Activated naive CD4-positive, alpha-beta T cell treated with anti-CD3 and anti-CD28 coated beads, Interleukin-2, amount 50 U/mL, for 72 hours (primary cell): ENCODE measurements at regions not wholly inside any gene's neighbourhood (a gene's known extent, or its start where the extent isn't known, plus 50 kb on each side); places are given as distances from the start of the nearest gene placed in this dataset.
"Not testable (repeated sequence)": the region's sequence is repeated elsewhere in the genome, so short reads cannot be mapped to it uniquely, and the experiment has no call there.

Experiments used
- ATAC-seq, 2 donors: fragments of 150-1000 bp; cut with Tn5 transposase; 2 replicates each; pipeline ENCODE4 v1.10.0; 2021; ENCODE audit warnings: mild to moderate bottlenecking in 2 of 2, moderate library complexity in 2 of 2
- DNase-seq, 2 donors: peaks; one replicate each; pipeline ENCODE4 v3.0.0; 2021 to 2022; ENCODE audit warnings: low spot score in 2 of 2
- H3K27ac Mint-ChIP-seq, 2 donors: one replicate each; pipeline ENCODE4 v1.8.0; 2022; ENCODE audit warnings: mild to moderate bottlenecking in 2 of 2, mixed read lengths in 2 of 2
- H3K36me3 Mint-ChIP-seq, 2 donors: one replicate each; pipeline ENCODE4 v1.8.0; 2022; ENCODE audit warnings: mixed read lengths in 2 of 2
- H3K9me3 Mint-ChIP-seq, 2 donors: one replicate each; pipeline ENCODE4 v1.8.0; 2022; ENCODE audit warnings: mixed read lengths in 2 of 2

- H3K9me3 Mint-ChIP-seq: peaks cover 16 to 23% of the 10 kb centered on the region in 2 donors
- no peaks in the 10 kb centered on the region for H3K36me3 Mint-ChIP-seq
- ATAC-seq (no peak), DNase-seq (no peak)
- no peak overlapping the region for H3K27ac Mint-ChIP-seq
Observed at GRCh38 chr3:160088492-160089137, 100.0 kb downstream of the IL12A start.

DNA sequence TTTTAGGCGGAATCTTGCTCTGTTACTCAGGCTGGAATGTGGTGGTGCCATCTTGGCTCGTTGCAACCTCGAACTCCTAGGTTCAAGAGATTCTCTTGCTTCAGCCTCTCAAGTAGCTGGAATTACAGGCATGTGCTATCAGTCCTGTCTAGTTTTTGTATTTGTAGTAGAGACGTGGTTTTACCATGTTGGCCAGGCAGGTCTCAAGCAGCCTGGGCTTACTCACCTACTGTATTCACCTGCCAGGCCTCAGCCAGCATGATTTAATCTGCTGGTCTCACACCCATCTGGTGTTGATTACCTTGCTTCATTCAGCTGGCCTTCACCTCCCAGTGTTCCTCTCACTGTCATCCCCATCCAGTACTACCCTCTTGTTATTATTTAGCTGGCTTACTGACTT is 102.0 kb downstream of the IL12A start:
- Mint-ChIP-seq H3K27ac (no peak overlapping the region), H3K9me3 (peaks cover 13 to 23% of the 10 kb centered on the region in 2 donors), H3K36me3 (no peaks in the 10 kb centered on the region)
- ATAC-seq: no peak
- no peak for DNase-seq

GRCh38 chr3:160091441-160091840 is 102.8 kb downstream of the IL12A start:
- DNase-seq (no peak), ATAC-seq (no peak)
- Mint-ChIP-seq H3K9me3 (peaks cover 11 to 21% of the 10 kb centered on the region in 2 donors), H3K36me3 (no peaks in the 10 kb centered on the region), H3K27ac (no peak overlapping the region)

- Mint-ChIP-seq H3K9me3 (peaks cover 7 to 15% of the 10 kb centered on the region in 2 donors), H3K36me3 (no peaks in the 10 kb centered on the region)
Observed at GRCh38 chr3:160092760-160093159, 104.1 kb downstream of the IL12A start.

GRCh38 chr3:160094562-160094961 is 105.9 kb downstream of the IL12A start:
- DNase-seq (no peak), ATAC-seq (no peak)
- Mint-ChIP-seq H3K27ac (no peak overlapping the region), H3K9me3 (peaks cover 0 to under 1% of the 10 kb centered on the region in 2 donors), H3K36me3 (no peaks in the 10 kb centered on the region)

More at GRCh38 chr3:160092760-160093159, 104.1 kb downstream of the IL12A start:
- no peak overlapping the region for H3K27ac Mint-ChIP-seq
- ATAC-seq: no peak
- no peak for DNase-seq

- Mint-ChIP-seq H3K27ac (no peak overlapping the region), H3K36me3 (no peaks in the 10 kb centered on the region), H3K9me3 (no peaks in the 10 kb centered on the region)
- DNase-seq: no peak
- ATAC-seq: no peak
Observed at GRCh38 chr3:160097478-160097877, 108.8 kb downstream of the IL12A start.

- Mint-ChIP-seq H3K27ac (no peak overlapping the region), H3K9me3 (no peaks in the 10 kb centered on the region), H3K36me3 (no peaks in the 10 kb centered on the region)
- ATAC-seq: no peak
- no peak for DNase-seq
Observed at GRCh38 chr3:160098261-160098908, 109.8 kb downstream of the IL12A start.

- no peak overlapping the region for H3K27ac Mint-ChIP-seq
- no peaks in the 10 kb centered on the region for H3K9me3 Mint-ChIP-seq
- no peak for DNase-seq
- no peaks in the 10 kb centered on the region for H3K36me3 Mint-ChIP-seq
- no peak for ATAC-seq
Observed at GRCh38 chr3:160098926-160099626, 110.4 kb downstream of the IL12A start.

GRCh38 chr3:160099834-160100233 is 111.2 kb downstream of the IL12A start:
- H3K27ac Mint-ChIP-seq: no peak overlapping the region
- no peaks in the 10 kb centered on the region for H3K36me3 Mint-ChIP-seq
- DNase-seq (no peak), ATAC-seq (no peak)
- no peaks in the 10 kb centered on the region for H3K9me3 Mint-ChIP-seq

GRCh38 chr3:160100610-160101009 is 112.0 kb downstream of the IL12A start:
- H3K9me3 Mint-ChIP-seq: no peaks in the 10 kb centered on the region
- H3K36me3 Mint-ChIP-seq: no peaks in the 10 kb centered on the region
- ATAC-seq (no peak), DNase-seq (no peak)
- H3K27ac Mint-ChIP-seq: no peak overlapping the region

DNA sequence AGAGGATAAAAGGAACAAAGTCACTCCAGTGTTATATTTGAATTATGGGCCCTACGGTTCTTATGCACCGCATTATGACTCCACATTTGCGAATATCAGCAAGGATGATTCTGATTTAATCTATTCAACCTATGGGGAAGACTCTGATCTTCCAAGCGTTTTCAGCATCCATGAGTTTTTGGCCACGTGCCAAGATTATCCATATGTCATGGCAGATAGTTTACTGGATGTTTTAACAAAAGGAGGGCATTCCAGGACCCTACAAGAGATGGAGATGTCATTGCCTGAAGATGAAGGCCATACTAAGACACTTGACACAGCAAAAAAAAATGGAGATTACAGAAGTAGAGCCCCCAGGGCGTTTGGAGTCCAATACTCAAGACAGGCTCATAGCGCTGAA is 113.4 kb downstream of the IL12A start:
- H3K36me3 Mint-ChIP-seq, DNase-seq, H3K9me3 Mint-ChIP-seq, H3K27ac Mint-ChIP-seq, ATAC-seq: not testable (repeated sequence)

GRCh38 chr3:160103397-160103796 is 114.8 kb downstream of the IL12A start:
- no peaks in the 10 kb centered on the region for H3K36me3 Mint-ChIP-seq
- H3K27ac Mint-ChIP-seq: no peak overlapping the region
- no peaks in the 10 kb centered on the region for H3K9me3 Mint-ChIP-seq
- no peak for ATAC-seq
- DNase-seq: no peak

GRCh38 chr3:160105907-160106584 is 117.4 kb downstream of the IL12A start:
- no peak for DNase-seq
- Mint-ChIP-seq H3K9me3 (no peaks in the 10 kb centered on the region), H3K27ac (no peak overlapping the region), H3K36me3 (no peaks in the 10 kb centered on the region)
- no peak for ATAC-seq

- DNase-seq: no peak
- no peak for ATAC-seq
- no peaks in the 10 kb centered on the region for H3K36me3 Mint-ChIP-seq
- no peak overlapping the region for H3K27ac Mint-ChIP-seq
- H3K9me3 Mint-ChIP-seq: no peaks in the 10 kb centered on the region
Observed at GRCh38 chr3:160106905-160107861, 118.0 kb upstream of the C3orf80 start.

GRCh38 chr3:160108362-160108761 is 116.9 kb upstream of the C3orf80 start:
- H3K9me3 Mint-ChIP-seq: no peaks in the 10 kb centered on the region
- DNase-seq: no peak
- H3K36me3 Mint-ChIP-seq: no peaks in the 10 kb centered on the region
- ATAC-seq: no peak
- no peak overlapping the region for H3K27ac Mint-ChIP-seq

GRCh38 chr3:160112481-160112880 is 112.7 kb upstream of the C3orf80 start:
- no peak for ATAC-seq
- no peaks in the 10 kb centered on the region for H3K9me3 Mint-ChIP-seq
- no peaks in the 10 kb centered on the region for H3K36me3 Mint-ChIP-seq
- no peak overlapping the region for H3K27ac Mint-ChIP-seq
- no peak for DNase-seq
